Left renal pelvis (tissue), 4 donors: ENCODE measurements at regions not wholly inside any gene's neighbourhood (a gene's known extent, or its start where the extent isn't known, plus 50 kb on each side); places are given as distances from the start of the nearest gene placed in this dataset.

ENCODE experiments used
- DNase-seq, 4 donors: peaks; one replicate each; pipeline ENCODE4 v3.0.0-alpha.2; 2013; ENCODE audit warnings: low read depth in 4 of 4, low spot score in 3 of 4

DNA sequence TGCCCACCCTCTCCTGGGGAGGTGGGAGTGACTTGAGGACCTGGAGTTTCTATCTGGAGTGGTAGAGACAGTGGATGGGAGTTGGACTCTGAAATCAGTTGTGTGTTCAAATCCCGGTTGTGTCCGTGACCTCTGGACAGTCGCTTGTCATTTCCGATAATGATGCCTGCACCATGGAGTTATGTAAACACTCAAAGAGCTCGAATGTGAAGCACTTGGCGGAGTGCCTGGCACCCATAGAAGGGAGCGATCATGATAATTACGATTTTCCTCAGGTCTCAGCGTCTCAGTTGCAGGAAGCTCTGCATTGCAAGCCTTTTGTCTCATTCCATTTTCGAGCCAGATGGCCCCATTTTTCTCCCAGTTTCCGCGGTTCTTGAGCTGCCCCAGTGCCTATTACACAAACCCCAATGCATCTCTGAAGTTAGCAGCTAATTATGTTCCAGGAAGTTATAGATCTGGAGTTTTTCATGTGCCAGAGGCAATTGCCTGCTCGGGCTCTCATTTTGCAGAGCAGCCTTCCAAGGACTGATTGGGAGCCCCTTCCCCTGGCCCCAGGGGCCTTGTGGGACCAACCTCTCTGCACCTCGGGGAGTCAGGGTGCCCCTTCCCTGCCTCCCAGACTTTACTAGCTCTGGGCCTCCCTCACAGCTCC, 175.5 kb upstream of the MVB12B start:
- DNase-seq = no peak

DNA sequence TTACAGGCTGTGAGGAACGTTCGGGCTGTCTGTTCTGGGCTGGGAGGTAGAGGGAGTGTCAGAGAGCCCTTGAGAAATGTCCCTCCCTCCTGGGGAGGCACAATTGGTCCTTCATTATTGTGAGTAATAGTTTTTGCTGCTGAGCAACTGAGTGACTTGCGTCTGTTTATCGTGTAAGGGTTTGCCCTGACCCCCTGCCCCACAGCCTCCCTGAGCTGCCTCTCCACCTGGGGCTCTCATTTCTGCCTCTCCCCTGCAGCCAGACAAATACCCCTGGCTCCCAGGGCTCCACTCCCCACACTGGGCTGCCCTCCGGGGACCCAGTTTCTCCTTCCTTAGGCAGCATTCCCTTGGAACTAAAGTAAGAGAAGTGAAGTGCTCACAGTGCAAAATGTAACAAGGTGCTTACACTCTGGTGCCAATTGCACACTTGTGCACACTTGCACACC, 174.9 kb upstream of the MVB12B start:
- DNase-seq = no peak

DNA sequence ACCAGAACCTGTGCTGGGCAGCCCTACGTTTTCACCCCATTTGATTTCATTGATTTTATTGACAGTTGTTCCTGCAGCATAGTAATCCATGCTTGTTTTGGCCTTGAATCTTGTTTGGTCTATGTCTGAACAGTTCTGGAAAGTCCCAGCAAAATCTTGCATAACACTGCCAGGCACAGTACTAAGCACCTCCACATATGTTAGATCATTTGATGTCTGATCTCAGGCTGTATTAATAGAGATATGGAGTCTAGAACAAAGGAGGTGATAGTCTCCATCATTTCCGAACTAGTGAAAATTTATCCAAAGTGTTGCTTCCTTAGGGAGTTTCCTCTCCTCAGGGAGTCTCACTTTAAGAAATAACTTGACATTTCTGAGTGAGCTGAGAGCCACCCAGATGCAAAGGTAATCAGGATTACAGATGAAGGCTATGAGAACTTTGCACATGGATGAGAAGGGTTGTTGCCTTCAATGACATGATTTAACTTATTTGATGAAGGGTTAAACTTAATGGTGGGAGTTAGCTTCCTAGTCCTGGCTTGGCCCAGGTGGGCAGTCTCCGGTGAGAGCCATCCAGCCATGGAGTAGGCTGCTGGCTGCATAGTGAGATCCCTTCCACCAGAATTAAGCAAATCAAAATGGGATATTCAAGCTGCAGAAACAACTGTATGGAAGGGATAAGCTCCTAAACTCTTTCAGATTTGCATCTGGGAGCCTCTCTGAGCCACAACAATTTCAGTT, 173.8 kb upstream of the MVB12B start:
- DNase-seq = no peak

DNA sequence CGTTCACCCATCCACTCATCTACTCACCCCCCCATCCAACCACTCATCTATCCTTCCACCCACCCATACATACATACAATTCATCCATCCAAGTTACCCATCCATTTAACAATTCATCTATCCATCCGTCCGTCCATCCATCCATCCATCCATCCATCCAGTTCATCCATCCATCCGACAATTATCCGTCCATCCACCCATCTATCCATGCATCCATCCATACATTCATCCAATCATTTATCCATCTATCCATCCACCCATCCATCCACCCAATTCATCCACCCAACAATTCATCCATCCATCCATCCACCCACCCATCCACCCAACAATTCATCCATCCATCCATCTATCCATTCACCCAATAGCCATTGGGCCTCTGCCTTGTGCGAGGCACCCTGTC, 173.2 kb upstream of the MVB12B start:
- DNase-seq = no peak

DNA sequence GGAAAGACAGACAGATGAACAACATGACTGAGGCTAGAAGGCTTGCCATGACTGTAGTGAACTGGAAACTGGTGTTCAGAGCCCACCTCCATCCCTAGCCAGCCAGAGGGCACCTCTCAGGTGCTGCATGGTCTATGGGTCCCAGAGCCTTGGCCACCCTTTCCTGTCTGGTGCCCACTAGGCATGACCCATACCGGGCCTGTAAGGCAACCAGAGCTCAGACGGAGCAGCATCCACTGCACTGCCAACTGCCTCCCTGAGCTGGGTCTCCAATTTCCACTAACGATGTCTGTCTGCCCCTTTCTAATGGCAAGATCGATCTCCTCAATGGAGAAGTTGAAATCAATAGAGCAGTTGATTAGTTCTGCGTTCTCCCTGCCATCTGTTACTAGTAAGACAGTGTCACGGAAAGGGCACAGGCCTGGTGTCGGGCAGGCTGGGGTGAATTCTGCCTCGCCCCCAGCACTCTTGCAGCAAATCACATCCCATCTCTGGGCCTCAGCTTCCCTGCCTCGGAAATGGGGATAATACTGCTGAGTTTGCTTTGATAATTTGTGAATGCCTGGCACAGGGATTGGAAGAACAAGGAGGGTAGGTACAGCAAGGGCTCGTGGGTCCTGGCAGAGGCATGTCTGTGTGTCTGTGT, 172.3 kb upstream of the MVB12B start:
- no peak for DNase-seq

DNA sequence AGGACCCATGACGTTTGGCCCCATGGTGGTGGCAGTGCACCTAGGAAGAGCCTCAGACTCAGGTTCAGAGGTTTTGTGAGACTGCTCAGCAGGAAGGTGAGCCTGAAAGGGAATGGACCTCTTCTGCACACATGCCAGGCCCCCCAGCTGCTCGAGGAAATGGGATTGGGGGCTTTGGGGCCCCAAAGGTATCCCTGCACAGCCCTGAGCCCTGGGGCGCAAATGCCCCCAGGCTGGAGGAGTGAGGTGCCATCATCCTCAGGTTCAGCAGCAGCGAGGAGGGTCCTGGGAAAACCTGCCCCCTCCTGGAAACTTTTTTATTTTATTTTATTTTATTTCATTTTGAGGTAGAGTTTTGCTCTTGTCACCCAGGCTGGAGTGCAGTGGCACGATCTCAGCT, 171.8 kb upstream of the MVB12B start:
- DNase-seq = no peak

DNA sequence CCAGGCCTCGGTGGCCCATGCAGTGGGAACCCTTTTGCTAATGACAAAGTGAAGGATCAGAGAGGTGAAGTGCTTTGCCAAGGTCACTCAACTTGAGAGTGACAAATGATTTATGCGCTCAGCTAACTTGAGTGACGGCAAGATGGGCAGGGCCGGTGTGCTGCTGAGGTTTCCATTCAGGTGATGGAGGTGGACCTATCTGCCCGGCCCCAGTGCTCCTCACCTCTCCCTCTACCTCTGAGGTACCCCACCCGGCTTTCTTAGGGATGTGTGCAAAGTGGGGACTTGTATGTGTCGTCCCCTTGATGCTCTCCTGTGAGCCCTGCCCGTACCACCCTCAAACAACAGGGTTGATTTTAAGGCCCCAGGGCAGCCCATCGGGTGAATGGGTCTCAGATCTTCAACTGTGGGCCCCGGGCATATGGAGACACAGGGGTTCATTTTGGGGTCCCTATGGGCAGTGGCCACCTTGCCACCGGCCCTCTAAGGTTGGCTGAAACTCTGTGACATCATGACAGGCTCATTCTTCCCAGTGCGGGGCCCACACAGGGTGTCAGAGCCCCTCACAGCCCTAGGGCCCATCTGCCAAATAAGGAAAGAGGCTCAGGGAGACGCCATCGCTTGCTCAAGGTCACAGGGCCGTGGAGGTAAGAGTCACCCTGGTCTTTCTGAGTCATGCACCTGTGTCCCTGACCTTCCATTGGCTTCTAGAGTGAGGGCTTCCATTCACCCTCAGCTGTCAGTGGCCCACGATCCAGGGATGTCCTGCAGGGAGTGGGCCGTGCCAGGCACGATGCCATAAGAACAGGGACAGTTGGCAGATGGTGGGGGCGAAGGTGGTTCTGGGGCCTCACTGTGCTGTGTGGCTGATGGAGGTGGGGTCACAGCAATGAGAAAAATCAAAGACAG, 170.6 kb upstream of the MVB12B start:
- no peak for DNase-seq

DNA sequence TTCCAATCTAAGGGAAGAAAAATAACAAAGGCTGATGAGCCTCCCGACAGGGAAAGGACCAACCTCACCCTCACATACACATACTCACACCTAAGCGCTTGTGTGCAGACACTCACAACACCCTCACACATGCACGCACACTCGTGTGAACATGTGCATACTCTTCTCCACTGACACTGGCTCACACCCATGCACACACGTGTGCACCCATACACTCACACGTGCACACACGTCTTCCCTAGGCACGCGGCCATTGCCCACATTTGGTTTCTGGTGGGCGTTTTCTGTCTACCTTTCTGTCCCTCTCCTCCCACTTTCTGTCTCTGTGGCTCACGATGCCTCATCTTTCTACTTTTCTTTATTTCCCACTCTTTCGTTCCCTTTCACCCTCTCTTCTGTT, 169.7 kb upstream of the MVB12B start:
- DNase-seq = no peak

DNA sequence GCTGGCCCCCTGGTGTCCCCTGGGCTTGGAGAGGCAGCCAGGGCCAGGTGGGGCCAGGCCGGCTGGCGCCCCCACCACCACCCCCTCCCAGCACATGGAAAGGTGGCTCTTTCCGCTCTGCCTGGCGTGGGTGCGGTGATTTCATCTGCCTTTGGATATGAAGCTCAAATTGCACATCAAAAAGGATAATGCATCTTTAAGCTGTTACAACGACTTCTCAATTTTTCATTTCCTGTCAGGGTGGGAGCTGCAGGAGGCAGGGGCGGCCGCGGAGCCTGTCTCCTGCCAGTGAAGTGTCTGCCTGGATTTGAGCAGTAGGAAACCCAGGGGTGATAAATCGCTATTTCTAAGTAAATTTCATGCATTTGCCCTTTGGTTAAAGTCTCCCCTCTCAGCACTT, 169.2 kb upstream of the MVB12B start:
- DNase-seq = no peak

DNA sequence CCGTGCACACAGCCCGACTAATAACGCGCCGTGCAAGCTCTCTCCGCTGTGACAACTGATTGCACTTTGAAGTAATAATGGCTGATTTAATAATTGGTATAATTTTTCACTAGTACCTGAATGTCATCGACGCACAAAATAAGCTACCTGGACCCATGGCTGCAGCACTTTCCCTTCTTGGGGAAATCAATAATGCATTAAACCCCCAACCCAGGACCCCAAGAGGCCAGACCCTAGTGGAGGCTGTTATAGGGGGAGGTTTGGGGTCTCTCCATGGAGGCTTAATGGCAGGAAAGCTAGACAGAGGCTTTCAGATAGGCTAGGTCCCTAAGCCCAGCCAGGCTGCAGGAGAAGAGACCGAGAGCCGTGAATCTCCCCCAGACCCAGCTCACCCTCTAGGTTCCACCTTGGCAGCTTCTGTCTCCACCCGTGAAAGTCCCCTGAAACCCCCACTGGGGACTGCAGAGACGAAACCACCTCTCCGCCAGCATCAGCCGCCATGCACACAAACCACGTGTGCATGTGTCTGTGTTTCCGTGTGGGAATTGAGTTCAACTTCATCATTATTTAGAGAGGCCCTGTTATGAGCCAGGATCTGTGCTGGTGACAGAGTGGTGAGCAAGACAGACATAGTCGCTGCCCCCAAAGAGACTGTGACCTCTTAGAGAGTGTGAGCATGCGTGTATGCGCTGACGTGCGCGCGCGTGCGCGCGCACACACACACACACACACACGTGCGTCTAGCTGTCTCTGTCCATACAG, 168.6 kb upstream of the MVB12B start:
- DNase-seq = no peak

DNA sequence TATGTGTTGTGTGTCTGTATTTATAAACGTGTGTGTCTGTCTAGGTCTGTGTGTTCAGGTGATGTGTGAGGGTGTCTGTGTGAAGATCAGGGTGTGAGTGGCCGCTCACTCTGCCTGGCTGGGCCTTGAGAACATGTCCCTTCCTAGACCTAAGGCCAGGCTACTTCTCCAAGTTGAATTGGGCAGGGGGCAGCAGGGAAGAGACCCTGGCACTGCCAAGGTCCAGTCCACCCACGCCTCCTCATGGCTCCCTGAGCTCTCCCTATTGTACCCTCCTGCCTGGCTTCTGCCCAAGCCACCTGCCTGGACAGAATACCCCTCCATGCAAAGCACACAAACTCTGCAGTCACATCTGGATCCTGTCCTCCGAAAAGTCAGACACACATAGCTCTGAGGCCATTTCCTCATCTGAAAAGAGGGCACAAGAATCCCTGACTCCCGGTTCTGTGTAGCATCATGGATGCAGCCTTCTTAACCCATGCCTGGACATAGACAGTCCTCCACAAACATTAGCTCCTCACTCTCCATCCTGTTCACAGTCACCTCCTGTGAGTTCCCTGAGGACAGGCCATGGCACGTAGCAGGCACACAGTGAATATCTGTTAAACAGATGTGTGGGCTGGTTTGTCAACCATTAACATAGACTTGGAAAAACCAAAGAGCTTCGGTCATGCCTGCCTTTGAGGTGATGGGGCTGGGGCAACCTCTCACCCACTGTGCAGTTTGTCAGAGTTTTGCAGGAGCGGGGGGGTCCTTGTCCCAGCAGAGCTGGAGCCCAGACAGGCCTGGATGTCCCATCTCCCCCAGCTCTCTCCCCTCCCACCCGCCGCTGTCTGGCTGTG, 167.8 kb upstream of the MVB12B start:
- DNase-seq = no peak

DNA sequence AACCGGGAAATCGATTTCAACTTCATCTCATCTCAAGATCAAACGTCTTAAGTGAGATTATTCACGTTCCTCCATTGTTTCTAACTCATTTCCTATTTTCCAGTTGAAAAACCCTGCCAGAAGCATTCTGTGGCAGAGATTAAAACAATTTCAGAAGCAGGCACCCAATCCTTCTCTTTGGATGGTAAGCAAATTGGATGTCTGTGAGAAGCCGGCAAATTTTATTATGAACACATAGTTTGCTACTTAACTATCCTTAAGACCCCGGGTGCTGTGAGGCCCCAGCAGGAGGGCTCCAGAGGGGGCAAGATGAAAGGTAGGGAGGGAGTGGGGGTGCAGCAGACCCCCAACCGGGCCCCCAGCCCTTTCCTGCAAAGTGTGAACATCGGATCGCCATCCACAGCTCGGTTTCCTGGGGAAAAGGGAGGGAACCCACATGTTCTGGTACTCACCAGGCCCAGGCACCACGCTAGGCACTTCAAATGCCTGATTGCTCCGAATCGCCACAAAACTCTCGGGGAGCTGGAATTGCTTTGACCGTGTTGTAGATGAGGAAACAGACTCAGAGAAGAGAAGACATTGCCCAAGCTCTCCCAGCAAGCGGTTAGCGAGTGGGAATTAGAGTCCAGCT, 167.1 kb upstream of the MVB12B start:
- no peak for DNase-seq

DNA sequence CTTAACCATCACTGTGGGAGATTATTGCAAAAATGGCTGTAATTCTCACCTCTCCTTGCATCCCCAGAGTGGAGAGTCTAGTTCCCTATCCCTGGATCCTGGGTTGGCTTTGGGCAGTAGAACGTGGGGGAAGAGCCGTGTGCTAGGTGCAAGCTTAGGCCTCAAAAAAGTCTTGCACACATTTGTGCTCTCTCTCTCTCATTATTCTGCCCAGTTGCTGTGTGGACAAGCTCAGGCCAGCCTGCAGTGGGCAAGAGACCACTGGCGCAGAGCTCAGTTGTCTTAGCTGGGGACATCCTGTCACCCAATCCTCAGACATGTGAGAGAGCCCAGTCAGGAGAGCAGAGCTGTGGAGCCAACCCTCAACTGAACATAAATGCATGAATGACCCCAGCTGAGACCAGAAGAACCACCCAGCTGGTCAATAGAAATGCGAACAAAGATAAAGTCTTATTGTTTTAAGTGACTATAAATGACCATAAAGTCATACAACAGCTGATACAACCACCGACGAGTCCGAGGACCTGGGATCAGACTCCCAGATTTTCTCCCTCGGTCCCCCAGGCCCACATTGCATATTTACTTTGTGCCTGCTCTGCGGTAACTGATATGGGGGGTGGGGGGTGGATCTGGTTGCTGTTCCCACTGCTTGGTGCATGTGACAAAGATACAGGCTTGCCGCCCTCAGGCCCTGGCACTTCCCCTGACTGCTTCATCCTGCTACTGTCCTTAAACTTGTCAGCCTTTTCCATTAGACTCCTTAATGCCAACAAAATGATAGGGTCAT, 166.4 kb upstream of the MVB12B start:
- no peak for DNase-seq

DNA sequence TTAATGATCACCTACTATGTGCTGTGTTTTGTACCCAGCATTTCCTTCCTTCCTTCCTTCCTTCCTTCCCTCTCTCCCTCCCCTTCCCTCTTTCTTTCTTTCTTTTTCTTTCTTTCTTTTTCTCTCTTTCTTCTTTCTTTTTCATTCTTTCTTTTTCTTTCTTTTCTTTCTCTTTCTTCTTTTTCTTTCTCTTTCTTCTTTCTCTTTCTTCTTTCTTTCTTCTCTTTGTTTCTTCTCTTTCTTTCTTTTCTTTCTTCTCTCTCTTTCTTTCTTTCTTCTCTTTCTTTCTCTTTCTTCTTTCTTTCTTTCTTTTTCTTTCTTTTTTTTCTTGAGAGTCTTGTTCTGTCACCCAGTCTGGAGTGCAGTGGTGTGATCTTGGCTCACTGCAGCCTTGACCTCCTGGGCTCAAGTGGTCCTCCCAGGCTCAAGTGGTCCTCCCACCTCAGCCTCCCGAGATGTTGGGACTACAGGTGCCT, 165.7 kb upstream of the MVB12B start:
- DNase-seq = no peak

DNA sequence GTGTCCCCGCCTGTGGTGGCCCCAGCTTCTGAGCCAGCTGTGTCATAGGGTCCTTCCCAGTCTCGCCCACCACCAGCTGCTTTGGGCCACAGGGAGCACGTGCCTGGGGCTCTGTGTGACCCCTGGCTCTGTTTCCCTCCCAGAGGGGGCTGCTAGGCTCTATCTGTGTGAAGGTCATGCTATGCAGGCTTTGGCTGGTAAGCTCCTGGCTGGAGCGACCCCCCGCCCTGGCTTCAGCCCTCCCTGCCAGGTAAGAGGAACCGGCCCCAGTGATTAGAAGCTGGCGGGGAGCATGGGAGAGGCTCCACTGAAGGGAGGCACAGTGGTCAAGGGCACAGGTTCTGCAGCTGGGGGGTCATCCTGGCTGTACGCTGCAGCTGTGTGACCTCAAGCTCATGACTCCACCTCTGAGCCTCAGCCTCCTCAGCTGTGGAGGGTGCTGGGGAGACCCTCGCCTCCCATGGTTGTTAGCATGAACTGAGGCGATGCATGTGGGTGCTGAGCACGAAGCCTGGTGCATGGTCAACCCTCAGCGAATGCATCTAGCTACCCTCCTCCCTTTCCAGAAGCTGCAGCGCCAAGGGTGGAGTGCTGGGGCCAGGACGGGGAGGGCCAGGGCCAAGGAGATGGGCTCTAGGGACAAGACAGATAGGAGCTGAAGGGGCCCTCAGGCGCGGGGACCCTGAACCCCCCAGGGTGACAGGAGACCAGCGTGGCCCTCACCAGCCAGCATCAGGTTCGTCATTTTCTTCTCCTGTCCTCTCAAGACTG, 163.8 kb upstream of the MVB12B start:
- DNase-seq = no peak

DNA sequence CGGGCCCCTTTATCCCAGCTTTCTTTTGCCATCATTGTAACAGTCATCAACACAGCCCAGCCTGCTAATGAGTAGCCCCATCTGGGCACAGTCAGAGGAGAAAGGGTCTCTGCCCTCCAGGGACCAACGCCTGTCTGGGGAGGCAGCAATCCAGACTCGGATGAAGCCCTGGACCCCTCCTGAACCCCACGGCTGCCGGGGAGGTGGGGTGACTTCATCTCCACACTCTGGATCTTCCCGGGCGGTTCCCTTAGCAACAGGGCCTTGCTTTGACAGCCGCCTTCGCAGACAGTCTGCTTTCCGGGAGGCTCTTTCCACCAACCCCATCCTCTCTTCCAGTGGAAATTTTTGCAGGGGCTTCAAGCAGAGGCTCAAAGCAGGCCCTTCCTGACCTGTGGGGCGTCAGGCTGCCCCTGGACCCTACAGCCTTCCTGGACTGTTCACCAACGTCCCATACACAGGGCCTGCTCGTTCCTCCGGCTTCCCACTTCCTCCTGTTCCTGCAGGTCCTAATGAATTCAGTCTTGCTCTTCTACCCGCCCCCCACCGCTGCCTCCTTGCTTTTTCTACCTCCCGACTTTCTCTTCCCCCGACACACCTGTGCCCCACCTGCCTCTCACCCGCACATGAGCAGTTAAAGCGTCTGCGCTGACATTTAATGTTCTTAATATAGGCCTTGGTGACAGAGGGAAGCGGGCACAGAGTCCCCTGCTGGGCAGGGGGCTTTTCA, 161.7 kb upstream of the MVB12B start:
- DNase-seq = no peak

DNA sequence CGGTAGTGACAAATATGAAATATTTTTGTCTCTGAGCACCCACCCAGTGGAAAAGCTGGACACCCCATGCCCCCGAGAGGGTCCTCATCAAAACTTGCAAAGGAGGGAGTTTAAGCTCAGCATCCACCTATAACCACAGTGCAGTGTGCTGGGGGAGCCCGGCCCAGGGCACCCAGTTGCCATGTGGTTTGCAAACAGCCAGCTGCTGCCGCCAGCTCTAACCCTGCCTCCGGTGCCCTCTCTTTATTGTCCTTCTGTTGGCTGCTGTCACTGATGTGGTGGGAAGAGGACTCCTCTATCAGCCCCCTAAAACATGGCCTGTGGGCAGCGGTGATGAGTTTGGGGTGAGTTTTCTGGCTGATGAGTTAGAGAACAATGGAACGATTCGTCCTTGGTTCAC, 160.9 kb upstream of the MVB12B start:
- DNase-seq = no peak
